GM18505 (cell line): ENCODE measurements at regions not wholly inside any gene's neighbourhood (a gene's known extent, or its start where the extent isn't known, plus 50 kb on each side); places are given as distances from the start of the nearest gene placed in this dataset.
"Not testable (repeated sequence)": the region's sequence is repeated elsewhere in the genome, so short reads cannot be mapped to it uniquely, and the experiment has no call there.

Source experiments
- ATAC-seq: cut with Tn5 transposase; IDR thresholded peaks from one replicate; pipeline ENCODE4 v1.9.1; 2021; ENCODE audit not compliant: unreplicated experiment
- POLR2A ChIP-seq: IDR thresholded peaks from 4 replicates; pipeline ENCODE4 v1.6.1; 2011; ENCODE audit warnings: borderline replicate concordance; ENCODE audit not compliant: insufficient read depth, insufficient read length; ENCODE audit errors: extremely low read depth

GRCh38 chr6:144510859-144511258 lies 225.7 kb downstream of the UTRN start:
- TF ChIP-seq POLR2A = no peak
- no peak for ATAC-seq

- no peak for TF ChIP-seq POLR2A
- ATAC-seq = no peak
These were observed 230.6 kb downstream of the UTRN start for GRCh38 chr6:144515761-144516160.

- no peak for TF ChIP-seq POLR2A
These were observed 234.3 kb downstream of the UTRN start for GRCh38 chr6:144519426-144519825.

GRCh38 chr6:144528743-144529425 lies 243.7 kb downstream of the UTRN start:
- no peak for ATAC-seq
- TF ChIP-seq POLR2A = no peak

More at GRCh38 chr6:144519426-144519825, 234.3 kb downstream of the UTRN start:
- no peak for ATAC-seq

GRCh38 chr6:144530118-144530517 lies 245.0 kb downstream of the UTRN start:
- TF ChIP-seq POLR2A = no peak
- no peak for ATAC-seq

- not testable (repeated sequence) for ATAC-seq
These were observed 247.1 kb downstream of the UTRN start for GRCh38 chr6:144532238-144532637.

- TF ChIP-seq POLR2A = no peak
- no peak for ATAC-seq
These were observed 249.0 kb downstream of the UTRN start for GRCh38 chr6:144534180-144534579.

GRCh38 chr6:144535630-144536029 lies 250.5 kb downstream of the UTRN start:
- TF ChIP-seq POLR2A = no peak
- ATAC-seq = no peak

GRCh38 chr6:144536079-144536478 lies 250.9 kb downstream of the UTRN start:
- no peak for TF ChIP-seq POLR2A
- ATAC-seq = no peak

- no peak for ATAC-seq
- no peak for TF ChIP-seq POLR2A
These were observed 258.1 kb downstream of the UTRN start for GRCh38 chr6:144543006-144543871.

- no peak for ATAC-seq
- no peak for TF ChIP-seq POLR2A
These were observed 259.2 kb downstream of the UTRN start for GRCh38 chr6:144544266-144544830.

- ATAC-seq = no peak
- no peak for TF ChIP-seq POLR2A
These were observed 261.7 kb downstream of the UTRN start for GRCh38 chr6:144546807-144547206.

GRCh38 chr6:144547409-144547808 lies 262.3 kb downstream of the UTRN start:
- no peak for ATAC-seq
- TF ChIP-seq POLR2A = no peak

- TF ChIP-seq POLR2A = no peak
- ATAC-seq = no peak
These were observed 263.4 kb downstream of the UTRN start for GRCh38 chr6:144548536-144548935.
